Upper lobe of left lung (tissue), 4 donors: ENCODE measurements at regions not wholly inside any gene's neighbourhood (a gene's known extent, or its start where the extent isn't known, plus 50 kb on each side); places are given as distances from the start of the nearest gene placed in this dataset.

ENCODE experiments used
- CTCF ChIP-seq, 6 experiments: fragments of 450-650 bp in 4 of 6; fragments of 200-600 bp in 2 of 6; sonication (generic) in 2 of 6; IDR thresholded peaks; one replicate each; pipeline ENCODE4 v1.5.1; 2016 to 2019; ENCODE audit warnings: antibody characterized with exemption in 6 of 6
- POLR2A ChIP-seq, 4 donors: fragments of 450-650 bp; IDR thresholded peaks; one replicate each; pipeline ENCODE4 v1.5.1; 2016 to 2017; ENCODE audit warnings: antibody characterized with exemption in 4 of 4, mild to moderate bottlenecking in 2 of 4
- POLR2AphosphoS5 ChIP-seq, 2 donors: sonication (generic); formaldehyde crosslinking; IDR thresholded peaks; one replicate each; pipeline ENCODE4 v1.5.1; 2017; ENCODE audit warnings: antibody characterized with exemption in 2 of 2

DNA sequence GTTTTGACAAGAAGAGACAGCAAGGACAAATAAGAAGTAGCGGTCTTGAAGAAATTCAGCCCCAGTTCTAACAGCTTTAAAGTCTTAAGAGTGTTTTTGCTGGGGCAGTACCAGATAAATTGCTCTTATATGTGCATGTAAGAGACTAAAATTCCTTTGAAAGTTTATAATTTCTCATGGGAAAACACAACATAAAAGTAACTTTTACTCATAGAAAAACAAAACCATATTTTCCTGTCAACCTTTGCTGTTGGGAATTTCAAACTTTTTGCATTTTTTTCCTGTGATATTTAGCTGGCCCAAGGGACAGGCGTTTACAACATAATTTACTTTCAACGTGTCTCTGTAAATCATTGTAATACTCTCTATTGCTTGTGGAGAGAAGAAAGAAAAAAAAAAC, 767.8 kb upstream of the ZEB2 start:
- TF ChIP-seq POLR2AphosphoS5 (IDR thresholded peaks at IDR 0.05) (no peak), CTCF (IDR thresholded peaks at IDR 0.05) (no peak), POLR2A (IDR thresholded peaks at IDR 0.05) (no peak)
